HL-60 (cell line): ENCODE measurements at regions not wholly inside any gene's neighbourhood (a gene's known extent, or its start where the extent isn't known, plus 50 kb on each side); places are given as distances from the start of the nearest gene placed in this dataset.
A peak's percentile ranks its signal among the peaks of the same experiment; 100 is the strongest.
"Not testable (repeated sequence)": the region's sequence is repeated elsewhere in the genome, so short reads cannot be mapped to it uniquely, and the experiment has no call there.

Source experiments
- DNase-seq, 2 experiments: peaks; one replicate each; pipeline ENCODE4 v3.0.0-alpha.2; 2010 to 2020; ENCODE audit warnings: low read depth in 1 of 2, low spot score in 1 of 2
- H3K27ac ChIP-seq: fragments of 250-450 bp; sonication (Bioruptor Pico); replicated peaks from 2 replicates; pipeline ENCODE4 v1.5.1; 2020; ENCODE audit warnings: mild to moderate bottlenecking, moderate library complexity
- H3K27me3 ChIP-seq: fragments of 250-450 bp; sonication (Bioruptor Pico); 2 replicates; pipeline ENCODE4 v1.5.1; 2021; ENCODE audit warnings: mild to moderate bottlenecking, moderate library complexity; ENCODE audit not compliant: insufficient read depth, poor library complexity, severe bottlenecking
- H3K4me3 ChIP-seq: replicated peaks from 2 replicates; pipeline ENCODE4 v1.5.1; 2011; ENCODE audit warnings: mild to moderate bottlenecking, control low read depth, low read length; ENCODE audit not compliant: insufficient read depth
- CTCF ChIP-seq: IDR thresholded peaks from one replicate; pipeline ENCODE4 v1.5.1; 2011; ENCODE audit warnings: low read length, control low read depth, inconsistent platforms; ENCODE audit not compliant: insufficient read depth
- GABPA ChIP-seq: IDR thresholded peaks from 2 replicates; pipeline ENCODE4 v1.6.1; 2012; ENCODE audit warnings: low read depth
- POLR2AphosphoS5 ChIP-seq: IDR thresholded peaks from 2 replicates; pipeline ENCODE4 v1.6.1; 2012; ENCODE audit warnings: low read depth
- SPI1 ChIP-seq: IDR thresholded peaks from 2 replicates; pipeline ENCODE4 v1.6.1; 2012; ENCODE audit warnings: low read depth, mild to moderate bottlenecking, borderline replicate concordance
- TF ChIP-seq, protein P1 (sequence below): IDR thresholded peaks from 2 replicates; pipeline ENCODE4 v1.6.1; 2012; ENCODE audit warnings: low read depth; ENCODE audit not compliant: insufficient replicate concordance

DNA sequence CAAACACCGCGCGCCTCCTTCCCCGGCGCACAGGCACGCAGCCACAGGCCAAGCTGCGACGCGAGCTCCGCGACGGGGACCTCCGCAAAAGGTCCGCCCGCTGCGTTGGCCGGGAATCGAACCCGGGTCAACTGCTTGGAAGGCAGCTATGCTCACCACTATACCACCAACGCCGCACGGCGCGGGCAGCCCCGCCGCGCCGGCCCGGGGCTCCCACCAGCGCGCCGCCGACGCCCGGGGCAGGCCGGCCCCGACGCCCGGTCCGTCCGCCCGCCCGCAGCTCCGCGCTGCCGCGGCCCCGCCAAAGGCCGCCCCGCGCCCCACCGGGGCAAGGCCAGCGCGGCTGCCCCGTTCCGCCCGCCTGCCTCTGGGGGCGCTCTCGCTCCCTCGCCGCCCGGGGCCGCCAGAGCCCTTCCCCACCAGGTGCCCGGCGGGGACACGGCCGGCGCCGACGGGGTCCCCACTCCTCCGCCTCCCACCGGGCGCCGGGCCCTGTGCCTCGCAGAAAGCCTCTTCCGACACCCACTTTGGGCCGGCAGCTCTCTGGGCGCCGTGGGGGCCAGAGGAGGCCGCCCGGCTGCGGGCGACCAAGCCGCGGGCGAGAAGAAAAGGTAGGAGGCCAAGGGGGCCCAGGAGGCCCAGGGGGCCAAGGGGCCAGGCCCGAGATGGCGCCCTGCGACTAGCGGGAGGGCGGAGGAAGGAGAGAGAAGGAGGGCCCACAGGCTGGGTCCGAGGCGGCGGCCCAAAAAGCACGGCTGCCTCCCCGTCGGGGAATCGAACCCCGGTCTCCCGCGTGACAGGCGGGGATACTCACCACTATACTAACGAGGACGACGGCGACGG lies 50.2 kb upstream of the FCGR2A start:
- DNase-seq, H3K27me3 ChIP-seq, H3K27ac ChIP-seq, H3K4me3 ChIP-seq: not testable (repeated sequence)

DNA sequence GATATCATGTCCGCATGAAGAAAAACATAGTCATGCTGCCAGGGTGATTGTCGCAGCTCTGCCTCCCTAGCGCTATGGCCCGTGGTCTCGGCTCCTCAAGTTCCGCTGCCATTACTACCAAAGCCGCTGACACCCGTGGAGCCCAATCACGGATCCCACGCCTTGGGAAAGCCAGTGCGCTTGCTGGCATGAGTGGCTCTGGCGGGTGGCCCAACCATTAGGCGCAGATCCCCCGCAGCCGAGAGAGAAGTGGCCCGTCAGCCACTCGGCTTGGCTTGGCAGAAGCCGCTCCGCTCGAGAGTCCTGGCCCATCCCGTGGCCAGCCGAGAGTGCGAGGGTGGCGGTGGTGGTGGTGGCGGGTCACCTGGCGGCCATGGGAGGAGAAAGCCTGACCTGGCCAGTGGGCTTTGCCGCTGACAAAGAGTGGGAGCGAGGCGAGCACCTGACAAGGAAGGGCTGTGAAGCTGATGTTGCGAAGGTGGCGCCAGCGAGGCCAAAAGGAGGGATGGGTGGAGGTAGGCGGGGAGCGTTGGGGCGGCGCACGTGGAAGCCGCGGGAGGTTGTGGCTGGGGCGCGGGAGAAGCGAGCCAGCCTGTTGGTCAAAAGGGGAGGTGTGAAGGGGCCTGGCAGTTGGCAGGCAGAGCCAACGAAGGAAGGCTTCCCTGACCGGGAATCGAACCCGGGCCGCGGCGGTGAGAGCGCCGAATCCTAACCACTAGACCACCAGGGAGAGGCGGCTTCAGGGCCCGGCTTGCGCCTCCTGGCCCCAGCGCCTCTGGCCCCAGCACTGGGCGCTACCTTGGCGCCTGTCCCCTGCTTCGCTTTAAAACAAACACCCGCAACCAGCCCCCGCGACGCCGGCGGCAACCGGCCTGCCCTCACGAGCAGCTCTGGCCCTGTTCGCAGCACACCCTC lies 51.0 kb upstream of the FCGR2A start:
- not testable (repeated sequence) for H3K4me3 ChIP-seq, DNase-seq, H3K27ac ChIP-seq, H3K27me3 ChIP-seq

GRCh38 chr1:161451698-161452348 lies 53.4 kb upstream of the FCGR2A start:
- not testable (repeated sequence) for DNase-seq, H3K27me3 ChIP-seq, H3K4me3 ChIP-seq, H3K27ac ChIP-seq

- H3K27me3 ChIP-seq, H3K27ac ChIP-seq, DNase-seq, H3K4me3 ChIP-seq: not testable (repeated sequence)
Measured at GRCh38 chr1:161447760-161448332, 57.4 kb upstream of the FCGR2A start.

GRCh38 chr1:161447040-161447759 lies 58.1 kb upstream of the FCGR2A start:
- not testable (repeated sequence) for H3K27me3 ChIP-seq, H3K27ac ChIP-seq, H3K4me3 ChIP-seq, DNase-seq

- H3K27me3 ChIP-seq, H3K4me3 ChIP-seq, H3K27ac ChIP-seq: not testable (repeated sequence)
- DNase-seq = peak in 1 of 2 experiments; percentile 18
Measured at GRCh38 chr1:161444725-161445124, 60.5 kb upstream of the FCGR2A start.

DNA sequence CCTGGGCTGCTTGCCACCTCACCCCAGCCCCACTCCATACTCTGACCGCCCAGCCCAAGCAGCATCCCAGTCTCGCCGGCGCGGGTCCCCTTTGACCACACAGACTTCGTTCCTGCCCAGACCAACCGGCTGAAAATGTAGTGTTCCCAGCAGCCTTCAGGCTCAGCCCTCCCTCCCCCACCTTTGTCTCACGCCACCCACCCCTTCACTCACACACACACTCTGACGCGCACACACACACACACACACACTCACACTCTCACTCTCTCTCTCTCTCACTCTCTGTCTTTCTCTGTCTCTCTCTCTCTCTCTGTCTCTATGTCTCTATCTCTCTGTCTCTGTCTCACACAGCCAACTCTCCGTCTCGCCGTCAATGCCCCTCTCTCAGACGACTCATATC lies 61.0 kb upstream of the FCGR2A start:
- H3K27ac ChIP-seq, H3K4me3 ChIP-seq, DNase-seq, H3K27me3 ChIP-seq: not testable (repeated sequence)

GRCh38 chr1:161440312-161440894 lies 64.9 kb upstream of the FCGR2A start:
- peak; percentile 64 to 65 for DNase-seq
- Histone ChIP-seq H3K27ac (peak overlapping the region; percentile 84), H3K27me3 (no peaks in the 10 kb centered on the region), H3K4me3 (peak overlapping the region; percentile 53)
- TF ChIP-seq POLR2AphosphoS5 (no peak), SPI1 (no peak), CTCF (peak; percentile 45), GABPA (peak; percentile 57)
- TF ChIP-seq, protein P1, sequence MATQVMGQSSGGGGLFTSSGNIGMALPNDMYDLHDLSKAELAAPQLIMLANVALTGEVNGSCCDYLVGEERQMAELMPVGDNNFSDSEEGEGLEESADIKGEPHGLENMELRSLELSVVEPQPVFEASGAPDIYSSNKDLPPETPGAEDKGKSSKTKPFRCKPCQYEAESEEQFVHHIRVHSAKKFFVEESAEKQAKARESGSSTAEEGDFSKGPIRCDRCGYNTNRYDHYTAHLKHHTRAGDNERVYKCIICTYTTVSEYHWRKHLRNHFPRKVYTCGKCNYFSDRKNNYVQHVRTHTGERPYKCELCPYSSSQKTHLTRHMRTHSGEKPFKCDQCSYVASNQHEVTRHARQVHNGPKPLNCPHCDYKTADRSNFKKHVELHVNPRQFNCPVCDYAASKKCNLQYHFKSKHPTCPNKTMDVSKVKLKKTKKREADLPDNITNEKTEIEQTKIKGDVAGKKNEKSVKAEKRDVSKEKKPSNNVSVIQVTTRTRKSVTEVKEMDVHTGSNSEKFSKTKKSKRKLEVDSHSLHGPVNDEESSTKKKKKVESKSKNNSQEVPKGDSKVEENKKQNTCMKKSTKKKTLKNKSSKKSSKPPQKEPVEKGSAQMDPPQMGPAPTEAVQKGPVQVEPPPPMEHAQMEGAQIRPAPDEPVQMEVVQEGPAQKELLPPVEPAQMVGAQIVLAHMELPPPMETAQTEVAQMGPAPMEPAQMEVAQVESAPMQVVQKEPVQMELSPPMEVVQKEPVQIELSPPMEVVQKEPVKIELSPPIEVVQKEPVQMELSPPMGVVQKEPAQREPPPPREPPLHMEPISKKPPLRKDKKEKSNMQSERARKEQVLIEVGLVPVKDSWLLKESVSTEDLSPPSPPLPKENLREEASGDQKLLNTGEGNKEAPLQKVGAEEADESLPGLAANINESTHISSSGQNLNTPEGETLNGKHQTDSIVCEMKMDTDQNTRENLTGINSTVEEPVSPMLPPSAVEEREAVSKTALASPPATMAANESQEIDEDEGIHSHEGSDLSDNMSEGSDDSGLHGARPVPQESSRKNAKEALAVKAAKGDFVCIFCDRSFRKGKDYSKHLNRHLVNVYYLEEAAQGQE = no peak
